Caco-2 (cell line): ENCODE measurements at regions not wholly inside any gene's neighbourhood (a gene's known extent, or its start where the extent isn't known, plus 50 kb on each side); places are given as distances from the start of the nearest gene placed in this dataset.

Source experiments
- BruUV-seq: library from RNA; stranded (reverse); fragments of 400-500 nt; replicated peaks from 2 replicates; lab custom pipeline; 2021; lab: Mats Ljungman, UMichigan
- CTCF ChIA-PET: fragments of 300-600 bp; sonication (Branson Sonifier 250); formaldehyde crosslinking; loops from one replicate; lab custom pipeline; 2022; ENCODE audit warnings: antibody characterized with exemption; lab: Charles Lee
- POLR2A ChIA-PET: fragments of 300-600 bp; sonication (Branson Sonifier 250); formaldehyde crosslinking; loops from one replicate; lab custom pipeline; 2022; ENCODE audit warnings: antibody characterized with exemption; lab: Charles Lee
- DNase-seq, 2 experiments: peaks; one replicate each; pipeline versions ENCODE4 v3.0.0 to v3.0.0-alpha.2; 2020 to 2022
- H3K27me3 ChIP-seq: replicated peaks from 2 replicates; pipeline ENCODE4 v1.6.0; 2011; ENCODE audit warnings: low read length; ENCODE audit not compliant: control insufficient read depth, insufficient read depth
- H3K36me3 ChIP-seq: 2 replicates; pipeline ENCODE4 v1.5.1; 2011; ENCODE audit warnings: low read length; ENCODE audit not compliant: control insufficient read depth, insufficient read depth
- H3K4me1 ChIP-seq: fragments of 250-450 bp; sonication (Bioruptor Pico); 2 replicates; pipeline ENCODE4 v1.5.1; 2020; ENCODE audit warnings: mild to moderate bottlenecking
- H3K4me3 ChIP-seq: 2 replicates; pipeline ENCODE4 v1.5.1; 2011; ENCODE audit warnings: low read depth, mild to moderate bottlenecking, control low read depth, low read length
- H3K9me3 ChIP-seq: fragments of 250-450 bp; sonication (Bioruptor Pico); 2 replicates; pipeline ENCODE4 v1.5.1; 2020; ENCODE audit warnings: mild to moderate bottlenecking, moderate library complexity
- H3K27ac Mint-ChIP-seq: one replicate; pipeline ENCODE4 v1.8.0; 2022; ENCODE audit warnings: mixed read lengths; ENCODE audit not compliant: unreplicated experiment
- H3K27me3 Mint-ChIP-seq: one replicate; pipeline ENCODE4 v1.8.0; 2022; ENCODE audit warnings: mixed read lengths; ENCODE audit not compliant: insufficient read depth, unreplicated experiment
- H3K36me3 Mint-ChIP-seq: one replicate; pipeline ENCODE4 v1.8.0; 2022; ENCODE audit warnings: mild to moderate bottlenecking, mixed read lengths; ENCODE audit not compliant: insufficient read depth, unreplicated experiment
- H3K4me1 Mint-ChIP-seq: one replicate; pipeline ENCODE4 v1.8.0; 2022; ENCODE audit warnings: low read depth, mixed read lengths; ENCODE audit not compliant: unreplicated experiment
- H3K4me3 Mint-ChIP-seq: one replicate; pipeline ENCODE4 v1.8.0; 2022; ENCODE audit warnings: mild to moderate bottlenecking, moderate library complexity, mixed read lengths; ENCODE audit not compliant: unreplicated experiment
- H3K9me3 Mint-ChIP-seq: one replicate; pipeline ENCODE4 v1.8.0; 2022; ENCODE audit warnings: mixed read lengths; ENCODE audit not compliant: unreplicated experiment
- CTCF ChIP-seq, 2 experiments: fragments of 200-600 bp in 1 of 2; IDR thresholded peaks; 1 replicate in 1 of 2; 2 replicates in 1 of 2; pipeline versions ENCODE4 v1.5.1 to v1.8.0; 2011 to 2022; ENCODE audit warnings: antibody characterized with exemption in 1 of 2, control low read depth in 1 of 2, inconsistent platforms in 1 of 2, low read depth in 1 of 2, low read length in 1 of 2, mild to moderate bottlenecking in 1 of 2, moderate library complexity in 1 of 2; ENCODE audit not compliant: insufficient read depth in 1 of 2, severe bottlenecking in 1 of 2, unreplicated experiment in 1 of 2
- intact Hi-C: fragments of 100-400 bp; cut with micrococcal nuclease; formaldehyde crosslinking; loops from one replicate; pipeline ENCODE4 v1.10.0; 2022; ENCODE audit not compliant: unreplicated experiment

- Histone ChIP-seq H3K36me3 (no peaks in the 10 kb centered on the region), H3K9me3 (no peaks in the 10 kb centered on the region), H3K27me3 (no peaks in the 10 kb centered on the region; the same call in 1 of the 2 replicates), H3K4me3 (no peak overlapping the region), H3K4me1 (no peaks in the 10 kb centered on the region)
- Mint-ChIP-seq H3K4me3 (no peak overlapping the region), H3K9me3 (peaks cover 11% of the 10 kb centered on the region), H3K36me3 (no peaks in the 10 kb centered on the region), H3K27me3 (peaks cover 14% of the 10 kb centered on the region), H3K4me1 (no peaks in the 10 kb centered on the region), H3K27ac (no peak overlapping the region)
- no peak for DNase-seq
- intact Hi-C loops, result no loop called here
- no peak for TF ChIP-seq CTCF (IDR thresholded peaks at IDR 0.05; ENCODE audit: insufficient read depth in 1 of 2, low read depth in 1 of 2, low read length in 1 of 2, severe bottlenecking in 1 of 2, unreplicated experiment in 1 of 2)
- POLR2A ChIA-PET, result no interaction called here
- CTCF ChIA-PET, result no interaction called here
- BruUV-seq, result no TSS peak
These were observed 164.4 kb upstream of the XYLT1 start for GRCh38 chr16:17635183-17635582.

GRCh38 chr16:17633181-17633951, 162.6 kb upstream of the XYLT1 start:
- Mint-ChIP-seq H3K27me3 (peaks cover 14% of the 10 kb centered on the region), H3K4me1 (no peaks in the 10 kb centered on the region), H3K27ac (no peak overlapping the region), H3K4me3 (no peak overlapping the region), H3K36me3 (no peaks in the 10 kb centered on the region), H3K9me3 (peaks cover 11% of the 10 kb centered on the region)
- Histone ChIP-seq H3K4me1 (no peaks in the 10 kb centered on the region), H3K27me3 (no peaks in the 10 kb centered on the region; the same call in 1 of the 2 replicates), H3K9me3 (no peaks in the 10 kb centered on the region), H3K4me3 (no peak overlapping the region), H3K36me3 (no peaks in the 10 kb centered on the region)
- ChIA-PET POLR2A (no interaction called here), CTCF (no interaction called here)
- intact Hi-C loops, result no loop called here
- BruUV-seq, result no TSS peak
- no peak for TF ChIP-seq CTCF (IDR thresholded peaks at IDR 0.05; ENCODE audit: insufficient read depth in 1 of 2, low read depth in 1 of 2, low read length in 1 of 2, severe bottlenecking in 1 of 2, unreplicated experiment in 1 of 2)
- DNase-seq, result no peak

GRCh38 chr16:17632667-17633066, 161.9 kb upstream of the XYLT1 start:
- no TSS peak for BruUV-seq
- ChIA-PET POLR2A (no interaction called here), CTCF (no interaction called here)
- DNase-seq, result no peak
- TF ChIP-seq CTCF (IDR thresholded peaks at IDR 0.05; ENCODE audit: insufficient read depth in 1 of 2, low read depth in 1 of 2, low read length in 1 of 2, severe bottlenecking in 1 of 2, unreplicated experiment in 1 of 2), result no peak
- H3K27ac Mint-ChIP-seq, result no peak overlapping the region
- H3K27me3 ChIP-seq, result no peaks in the 10 kb centered on the region; the same call in 1 of the 2 replicates
- no peak overlapping the region for H3K4me3 Mint-ChIP-seq
- H3K36me3 Mint-ChIP-seq, result no peaks in the 10 kb centered on the region
- H3K36me3 ChIP-seq, result no peaks in the 10 kb centered on the region
- no peak overlapping the region for H3K4me3 ChIP-seq
- H3K9me3 ChIP-seq, result no peaks in the 10 kb centered on the region
- intact Hi-C loops, result no loop called here
- H3K27me3 Mint-ChIP-seq, result peaks cover 14% of the 10 kb centered on the region
- H3K4me1 ChIP-seq, result no peaks in the 10 kb centered on the region
- peaks cover 18% of the 10 kb centered on the region for H3K9me3 Mint-ChIP-seq
- H3K4me1 Mint-ChIP-seq, result no peaks in the 10 kb centered on the region
